ENCODE measurements at regions not wholly inside any gene's neighbourhood (a gene's known extent, or its start where the extent isn't known, plus 50 kb on each side); places are given as distances from the start of the nearest gene placed in this dataset.

DNA sequence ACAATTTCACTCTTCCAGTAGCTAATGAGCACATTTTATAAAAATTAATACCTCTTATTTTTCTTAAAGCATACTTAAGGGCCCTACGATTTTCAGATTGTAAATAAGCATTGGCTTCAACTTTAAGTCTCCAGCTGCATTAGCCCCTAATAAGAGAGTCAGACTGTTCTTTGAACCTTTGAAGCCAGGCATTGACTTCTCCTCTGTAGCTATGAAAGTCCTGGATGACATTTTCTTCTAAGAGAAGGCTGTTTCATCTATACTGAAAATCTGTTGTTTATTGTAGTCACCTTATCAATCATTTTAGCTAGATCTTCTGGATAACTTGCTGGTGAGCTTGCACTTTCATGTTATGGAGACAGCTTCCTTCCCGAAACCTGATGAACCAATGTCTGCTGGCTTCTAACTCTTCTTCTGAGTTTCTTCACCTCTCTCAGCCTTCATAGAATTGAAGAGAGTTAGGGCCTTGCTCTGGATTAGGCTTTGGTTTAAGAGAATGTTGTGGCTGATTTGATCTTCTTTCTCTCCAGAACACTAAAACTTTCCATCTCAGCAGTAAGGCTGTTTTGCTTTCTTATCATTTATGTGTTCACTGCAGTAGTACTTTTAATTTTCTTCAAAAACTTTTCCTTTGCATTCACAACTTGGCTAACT is 377.1 kb upstream of the RGS6 start:
- H3K4me3 ChIP-seq, result no peak overlapping the region
- peaks cover 0 to 1% (median 0%) of the 10 kb centered on the region in 4 donors for H3K9me3 ChIP-seq (ENCODE audit: control insufficient read depth in 4 of 4, insufficient read depth in 3 of 4, low read length in 3 of 4)
- peaks cover 0 to 3% (median 0%) of the 10 kb centered on the region in 5 donors for H3K4me1 ChIP-seq (ENCODE audit: control insufficient read depth in 5 of 5, insufficient read depth in 5 of 5, low read length in 5 of 5)
- H3K27ac ChIP-seq (ENCODE audit: low read depth in 1 of 2, low read length in 1 of 2), result no peak overlapping the region
- no peak overlapping the region for H3K9ac ChIP-seq (ENCODE audit: insufficient read depth in 1 of 2, low read length in 2 of 2)
- no peak for DNase-seq
- no peak for ATAC-seq (ENCODE audit: insufficient read depth, low FRiP score)
- H3K36me3 ChIP-seq (ENCODE audit: control insufficient read depth in 4 of 4, insufficient read depth in 4 of 4, low read length in 4 of 4), result no peaks in the 10 kb centered on the region
- no peaks in the 10 kb centered on the region for H3K27me3 ChIP-seq (ENCODE audit: control insufficient read depth in 3 of 3, insufficient read depth in 3 of 3, low read length in 2 of 3)
- TF ChIP-seq, protein P1, sequence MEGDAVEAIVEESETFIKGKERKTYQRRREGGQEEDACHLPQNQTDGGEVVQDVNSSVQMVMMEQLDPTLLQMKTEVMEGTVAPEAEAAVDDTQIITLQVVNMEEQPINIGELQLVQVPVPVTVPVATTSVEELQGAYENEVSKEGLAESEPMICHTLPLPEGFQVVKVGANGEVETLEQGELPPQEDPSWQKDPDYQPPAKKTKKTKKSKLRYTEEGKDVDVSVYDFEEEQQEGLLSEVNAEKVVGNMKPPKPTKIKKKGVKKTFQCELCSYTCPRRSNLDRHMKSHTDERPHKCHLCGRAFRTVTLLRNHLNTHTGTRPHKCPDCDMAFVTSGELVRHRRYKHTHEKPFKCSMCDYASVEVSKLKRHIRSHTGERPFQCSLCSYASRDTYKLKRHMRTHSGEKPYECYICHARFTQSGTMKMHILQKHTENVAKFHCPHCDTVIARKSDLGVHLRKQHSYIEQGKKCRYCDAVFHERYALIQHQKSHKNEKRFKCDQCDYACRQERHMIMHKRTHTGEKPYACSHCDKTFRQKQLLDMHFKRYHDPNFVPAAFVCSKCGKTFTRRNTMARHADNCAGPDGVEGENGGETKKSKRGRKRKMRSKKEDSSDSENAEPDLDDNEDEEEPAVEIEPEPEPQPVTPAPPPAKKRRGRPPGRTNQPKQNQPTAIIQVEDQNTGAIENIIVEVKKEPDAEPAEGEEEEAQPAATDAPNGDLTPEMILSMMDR (IDR thresholded peaks at IDR 0.05; ENCODE audit: control extremely low read depth, extremely low read depth), result no peak
- WGBS, 2 donors, result 73 to 86% methylated on average over 2 of the region's 2 CpGs

DNA sequence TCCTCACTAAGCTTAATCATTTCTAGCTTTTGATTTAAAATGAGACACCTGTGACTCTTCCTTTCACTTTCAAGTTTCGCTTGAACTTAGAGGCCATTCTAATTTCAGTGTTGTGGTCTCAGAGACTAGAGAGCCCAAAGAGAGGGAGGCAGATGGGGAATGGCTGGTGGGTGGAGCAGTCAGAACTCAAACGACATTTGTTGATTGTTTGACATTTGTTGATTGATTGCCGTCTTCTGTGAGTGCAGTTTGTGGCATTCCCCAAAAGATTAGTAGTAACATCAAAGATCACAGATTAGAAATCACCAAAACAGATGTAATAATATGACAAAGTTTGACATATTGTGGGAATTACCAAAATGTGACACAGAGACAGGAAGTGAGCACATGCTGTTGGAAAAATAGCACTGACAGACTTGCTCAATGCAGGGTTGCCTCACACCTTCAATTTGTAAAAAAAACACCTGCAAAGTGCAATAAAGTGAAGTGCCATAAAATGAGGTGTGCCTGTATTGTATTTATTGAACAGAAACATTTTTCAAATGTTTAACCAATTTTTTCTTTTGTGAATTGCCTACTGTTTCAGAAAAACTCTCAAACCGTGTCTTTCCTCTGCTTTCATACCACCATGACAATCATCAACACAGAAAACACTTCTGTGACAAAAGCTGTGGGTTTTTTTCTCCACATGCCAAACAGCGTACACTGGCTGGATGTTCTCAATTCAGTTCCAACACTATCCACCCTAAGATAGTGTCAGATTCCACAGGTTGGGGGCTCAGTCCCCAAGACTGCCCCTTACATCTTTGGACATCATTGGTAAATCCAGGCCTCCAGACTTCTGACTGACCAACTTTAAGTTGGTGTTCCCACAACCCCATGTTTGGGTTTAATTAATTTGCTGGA is 376.3 kb upstream of the RGS6 start:
- Histone ChIP-seq H3K27ac (ENCODE audit: low read depth in 1 of 2, low read length in 1 of 2) (peak overlapping the region in 1 of 2 donors; percentile 75), H3K9me3 (ENCODE audit: control insufficient read depth in 4 of 4, insufficient read depth in 3 of 4, low read length in 3 of 4) (no peaks in the 10 kb centered on the region), H3K9ac (ENCODE audit: insufficient read depth in 1 of 2, low read length in 2 of 2) (no peak overlapping the region), H3K4me1 (ENCODE audit: control insufficient read depth in 5 of 5, insufficient read depth in 5 of 5, low read length in 5 of 5) (peaks cover 0 to 3% (median 0%) of the 10 kb centered on the region in 5 donors), H3K4me3 (no peak overlapping the region), H3K27me3 (ENCODE audit: control insufficient read depth in 3 of 3, insufficient read depth in 3 of 3, low read length in 2 of 3) (no peaks in the 10 kb centered on the region), H3K36me3 (ENCODE audit: control insufficient read depth in 4 of 4, insufficient read depth in 4 of 4, low read length in 4 of 4) (no peaks in the 10 kb centered on the region)
- no peak for ATAC-seq (ENCODE audit: insufficient read depth, low FRiP score)
- TF ChIP-seq, protein P1 (IDR thresholded peaks at IDR 0.05; ENCODE audit: control extremely low read depth, extremely low read depth), result no peak
- 47 to 48% methylated on average over 5 of the region's 5 CpGs for WGBS, 2 donors
- DNase-seq, result no peak

DNA sequence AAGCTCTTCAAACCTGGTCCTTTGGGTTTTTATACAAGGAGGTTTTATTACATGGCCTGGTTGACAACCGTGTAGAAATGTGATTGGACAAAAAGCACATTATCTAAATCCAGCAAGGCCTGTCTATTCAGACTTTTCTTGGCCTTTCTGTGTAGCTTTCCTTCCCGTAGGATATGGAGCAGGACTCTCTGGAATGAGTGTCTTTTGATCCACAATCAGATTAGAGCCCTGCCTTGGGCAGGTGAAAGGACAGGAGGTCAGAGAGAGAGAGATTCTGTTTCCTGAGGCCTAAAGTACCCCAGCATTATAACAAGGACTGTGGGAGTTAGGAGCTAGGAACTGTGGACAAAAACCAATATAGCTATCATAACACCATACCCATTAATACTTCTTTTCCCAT is 375.5 kb upstream of the RGS6 start:
- peaks cover 0 to 3% (median 0%) of the 10 kb centered on the region in 5 donors for H3K4me1 ChIP-seq (ENCODE audit: control insufficient read depth in 5 of 5, insufficient read depth in 5 of 5, low read length in 5 of 5)
- TF ChIP-seq, protein P1 (IDR thresholded peaks at IDR 0.05; ENCODE audit: control extremely low read depth, extremely low read depth), result no peak
- no peak overlapping the region for H3K9ac ChIP-seq (ENCODE audit: insufficient read depth in 1 of 2, low read length in 2 of 2)
- no peak for ATAC-seq (ENCODE audit: insufficient read depth, low FRiP score)
- H3K27me3 ChIP-seq (ENCODE audit: control insufficient read depth in 3 of 3, insufficient read depth in 3 of 3, low read length in 2 of 3), result no peaks in the 10 kb centered on the region
- H3K27ac ChIP-seq (ENCODE audit: low read depth in 1 of 2, low read length in 1 of 2), result no peak overlapping the region
- no peak for DNase-seq
- H3K36me3 ChIP-seq (ENCODE audit: control insufficient read depth in 4 of 4, insufficient read depth in 4 of 4, low read length in 4 of 4), result no peaks in the 10 kb centered on the region
- WGBS, 2 donors, result 88 to 94% methylated on average over 2 of the region's 2 CpGs
- no peaks in the 10 kb centered on the region for H3K9me3 ChIP-seq (ENCODE audit: control insufficient read depth in 4 of 4, insufficient read depth in 3 of 4, low read length in 3 of 4)
- H3K4me3 ChIP-seq, result no peak overlapping the region

All from lung (tissue), 11 donors.